ENCODE measurements at regions not wholly inside any gene's neighbourhood (a gene's known extent, or its start where the extent isn't known, plus 50 kb on each side); places are given as distances from the start of the nearest gene placed in this dataset.
"Not testable (repeated sequence)": the region's sequence is repeated elsewhere in the genome, so short reads cannot be mapped to it uniquely, and the experiment has no call there.

GRCh38 chr6:77322604-77323003 is 140.7 kb downstream of the HTR1B start:
- DNase-seq: no peak

- DNase-seq: no peak
Observed at GRCh38 chr6:77318256-77318655, 145.0 kb downstream of the HTR1B start.

DNA sequence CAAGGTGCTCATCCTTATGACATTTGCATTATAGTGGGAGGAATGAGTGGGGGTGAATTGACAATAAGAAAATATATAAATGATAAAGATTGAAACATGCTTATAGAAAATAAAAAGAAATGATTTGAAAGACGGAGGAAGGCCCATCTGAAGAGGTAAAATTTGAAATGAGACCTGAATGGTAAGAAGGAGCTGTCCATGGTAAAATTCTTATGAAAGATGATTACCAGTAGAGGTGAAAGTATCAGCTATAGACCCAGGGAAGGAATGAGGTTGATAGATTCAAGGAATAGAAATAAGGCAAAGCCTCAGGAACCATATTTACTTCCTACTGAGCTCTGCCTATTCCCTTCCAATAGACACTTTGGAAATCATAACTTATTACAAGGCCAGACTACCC is 149.7 kb downstream of the HTR1B start:
- no peak for DNase-seq

- no peak for DNase-seq
Observed at GRCh38 chr6:77299931-77300330, 163.4 kb downstream of the HTR1B start.

- DNase-seq: no peak
Observed at GRCh38 chr6:77298283-77298682, 165.0 kb downstream of the HTR1B start.

GRCh38 chr6:77292564-77293546 is 170.4 kb downstream of the HTR1B start:
- no peak for DNase-seq

DNA sequence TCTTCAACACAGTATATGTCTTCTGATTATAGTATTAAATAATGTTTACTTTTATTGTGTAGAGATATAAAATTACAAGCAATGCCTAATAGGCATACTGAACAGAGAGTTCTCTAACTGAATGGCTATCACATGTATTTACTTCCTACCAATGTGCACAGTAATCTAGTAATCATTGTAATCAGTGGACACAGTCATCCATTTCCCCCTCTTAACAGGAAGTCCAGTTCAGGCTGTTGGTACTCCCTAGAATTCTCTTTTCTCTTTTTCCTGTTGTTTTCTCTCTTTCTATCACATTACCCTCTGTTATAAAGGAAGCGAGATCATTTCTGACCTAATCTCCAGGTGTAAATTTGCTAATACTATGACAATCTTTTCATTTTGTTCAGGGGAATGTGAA is 172.5 kb downstream of the HTR1B start:
- DNase-seq: no peak

- no peak for DNase-seq
Observed at GRCh38 chr6:77286541-77286940, 176.8 kb downstream of the HTR1B start.

DNA sequence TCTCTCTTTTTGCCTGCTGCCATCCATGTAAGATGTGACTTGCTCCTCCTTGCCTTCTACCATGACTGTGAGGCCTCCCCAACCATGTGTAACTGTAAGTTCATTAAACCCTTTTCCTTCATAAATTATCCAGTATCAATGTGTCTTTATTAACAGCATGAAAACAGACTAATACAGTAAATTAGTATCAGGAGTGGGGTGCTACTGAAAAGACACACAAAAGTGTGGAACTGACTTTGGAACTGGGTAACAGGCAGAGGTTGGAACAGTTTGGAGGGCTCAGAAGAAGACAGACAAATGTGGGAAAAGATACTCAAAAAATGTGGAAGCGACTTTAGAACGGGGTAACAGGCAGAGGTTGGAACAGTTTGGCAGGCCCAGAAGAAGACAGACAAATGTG is 189.4 kb downstream of the HTR1B start:
- no peak for DNase-seq

- no peak for DNase-seq
Observed at GRCh38 chr6:77264970-77265369, 198.3 kb downstream of the HTR1B start.

- no peak for DNase-seq
Observed at GRCh38 chr6:77263003-77263402, 200.3 kb downstream of the HTR1B start.

GRCh38 chr6:77251801-77252200 is 211.5 kb downstream of the HTR1B start:
- DNase-seq: not testable (repeated sequence)

- no peak for DNase-seq
Observed at GRCh38 chr6:77249560-77249959, 213.7 kb downstream of the HTR1B start.

- no peak for DNase-seq
Observed at GRCh38 chr6:77245026-77245425, 218.3 kb downstream of the HTR1B start.

GRCh38 chr6:77231438-77232305 is 231.6 kb downstream of the HTR1B start:
- no peak for DNase-seq

DNA sequence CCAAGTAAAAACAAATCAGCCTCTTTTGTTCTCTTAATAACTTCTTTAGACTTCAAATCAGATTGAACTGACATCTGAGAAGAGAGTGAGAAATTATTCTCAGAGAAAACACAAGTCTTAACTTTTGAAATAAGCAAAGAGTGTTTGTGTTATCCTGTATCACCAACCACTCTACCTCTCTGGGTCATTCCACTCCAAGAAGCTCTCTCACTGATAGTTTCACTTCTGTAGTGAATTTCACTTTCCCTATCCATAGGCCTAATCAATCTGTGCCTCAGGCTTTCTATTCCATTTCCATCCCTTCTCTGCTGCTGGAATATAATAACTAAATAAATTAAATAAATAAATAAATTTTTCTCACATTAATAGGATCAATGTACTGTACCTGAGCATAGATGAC is 235.0 kb downstream of the HTR1B start:
- DNase-seq: no peak

DNA sequence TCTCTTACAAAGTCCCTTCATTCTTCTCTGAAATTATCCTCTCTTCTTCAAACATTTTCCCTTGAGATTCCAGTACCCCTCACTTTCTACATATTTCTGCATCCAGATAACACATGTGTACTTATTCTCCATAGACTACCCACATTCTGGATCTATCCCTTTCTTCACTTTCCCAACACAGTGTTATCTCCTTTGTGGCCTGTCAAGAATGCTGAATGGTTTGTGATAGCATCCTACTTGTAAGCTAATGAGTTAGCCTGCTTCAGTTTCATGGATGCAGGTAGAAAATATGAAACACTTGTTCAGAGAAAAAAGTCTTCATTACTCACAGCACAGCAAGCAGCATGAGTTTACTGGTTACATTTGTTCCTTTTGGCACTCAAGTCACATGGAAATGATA is 245.4 kb downstream of the HTR1B start:
- no peak for DNase-seq

DNA sequence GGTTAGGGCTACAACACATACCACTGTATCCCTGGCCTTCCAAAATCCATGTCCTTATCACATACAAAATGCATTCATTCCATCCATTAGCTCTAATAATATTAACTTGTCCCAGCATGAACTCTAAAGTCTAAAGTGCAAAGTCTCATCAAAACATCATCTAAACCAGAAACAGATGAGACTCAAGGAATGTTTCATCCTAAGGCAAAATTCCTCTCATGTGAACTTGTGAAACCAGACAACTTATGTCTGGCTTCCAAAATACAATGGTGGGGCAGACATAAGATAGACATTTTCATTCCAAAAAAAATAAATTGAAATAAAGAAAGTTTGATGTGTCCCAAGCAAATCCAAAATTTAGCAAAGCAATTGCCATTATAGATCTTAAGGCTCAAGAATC is 257.4 kb downstream of the HTR1B start:
- no peak for DNase-seq

DNA sequence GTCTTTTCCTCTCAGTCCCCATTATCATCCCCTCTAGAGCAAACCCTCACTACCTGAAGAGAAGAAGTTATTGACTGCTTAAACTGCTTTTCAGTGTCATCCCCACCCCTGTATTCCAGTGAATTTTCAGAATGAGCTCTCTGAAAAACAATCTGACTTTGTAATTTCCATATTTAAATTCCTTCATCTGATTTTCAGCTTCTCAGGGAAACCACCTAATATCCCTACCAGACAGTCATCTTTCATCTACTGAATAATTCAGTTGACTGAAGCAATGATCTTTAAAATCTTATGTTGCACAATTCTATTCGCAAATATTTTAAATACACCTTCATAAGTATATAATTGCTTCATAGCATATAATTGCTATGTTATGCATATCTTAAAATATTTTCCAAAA is 258.7 kb downstream of the HTR1B start:
- no peak for DNase-seq

GRCh38 chr6:77183447-77183846 is 279.8 kb downstream of the HTR1B start:
- no peak for DNase-seq

DNA sequence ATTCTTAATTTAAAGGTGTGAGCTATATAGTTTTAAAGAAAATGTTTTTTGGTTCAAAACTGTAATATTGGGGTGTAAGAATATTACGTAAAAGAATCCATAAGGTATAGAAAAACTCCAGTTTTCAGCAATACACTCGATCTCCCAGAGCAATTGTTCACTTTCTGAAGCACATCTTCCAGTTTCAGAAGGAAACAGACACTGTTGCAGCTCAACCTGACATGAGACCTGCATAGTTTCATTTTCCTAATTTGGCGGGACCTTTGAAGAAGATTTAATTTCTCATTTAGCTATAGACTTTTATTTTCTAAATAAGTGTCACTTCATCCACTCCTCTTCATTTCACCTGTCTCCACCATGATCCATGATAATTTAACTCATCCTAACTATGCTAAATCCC is 281.5 kb downstream of the HTR1B start:
- no peak for DNase-seq

DNA sequence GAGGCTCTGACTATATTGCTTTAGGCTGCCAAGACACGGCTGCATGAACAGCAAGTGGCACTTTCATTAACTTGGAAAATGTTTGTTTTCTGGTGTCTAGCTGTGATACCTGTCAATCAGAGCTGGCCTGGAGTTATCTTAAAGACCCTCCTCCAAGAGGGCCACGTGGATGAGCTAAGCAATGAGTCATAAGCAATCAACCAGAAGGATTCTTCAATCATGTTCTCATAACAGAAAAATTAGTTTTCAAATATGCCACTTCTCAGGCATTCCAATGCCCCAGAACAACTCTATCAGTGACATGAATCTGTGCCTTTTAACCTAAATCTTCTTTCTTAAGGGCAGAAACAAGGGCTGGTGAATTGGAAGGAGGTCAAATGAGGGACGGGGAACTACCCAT is 283.0 kb downstream of the HTR1B start:
- no peak for DNase-seq

GRCh38 chr6:77178821-77179220 is 284.5 kb downstream of the HTR1B start:
- no peak for DNase-seq

- no peak for DNase-seq
Observed at GRCh38 chr6:77177470-77177869, 285.8 kb downstream of the HTR1B start.
